NCI-H345 treated with DMSO at 0.1 percent for 48 hours (cell line): ENCODE measurements at regions not wholly inside any gene's neighbourhood (a gene's known extent, or its start where the extent isn't known, plus 50 kb on each side); places are given as distances from the start of the nearest gene placed in this dataset.
"Not testable (repeated sequence)": the region's sequence is repeated elsewhere in the genome, so short reads cannot be mapped to it uniquely, and the experiment has no call there.

ENCODE experiments used
- DNase-seq: peaks from one replicate; lab custom pipeline; 2025; ENCODE audit not compliant: unreplicated experiment; lab: John Stamatoyannopoulos, UW

- DNase-seq = no peak
Observed at GRCh38 chr14:89469210-89470198, 52.5 kb upstream of the FOXN3 start.

- DNase-seq = no peak
Observed at GRCh38 chr14:89468566-89468965, 51.5 kb upstream of the FOXN3 start.

DNA sequence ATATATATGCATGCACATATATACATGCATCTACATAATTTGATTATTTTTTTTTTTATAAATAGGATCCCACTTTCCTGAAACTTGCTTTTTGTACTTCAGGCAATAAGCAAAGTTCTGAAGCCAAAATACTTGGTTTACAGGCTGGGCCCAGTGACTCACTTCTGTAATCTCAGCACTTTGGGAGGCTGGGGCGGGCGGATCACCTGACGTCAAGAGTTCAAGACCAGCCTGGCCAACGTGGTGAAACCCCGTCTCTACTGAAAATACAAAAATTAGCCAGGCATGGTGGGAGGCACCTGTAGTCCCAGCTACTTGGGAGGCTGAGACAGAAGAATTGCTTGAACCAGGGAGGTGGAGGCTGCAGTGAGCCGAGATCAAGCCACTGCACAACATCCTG lies 51.0 kb upstream of the FOXN3 start:
- DNase-seq = not testable (repeated sequence)

DNA sequence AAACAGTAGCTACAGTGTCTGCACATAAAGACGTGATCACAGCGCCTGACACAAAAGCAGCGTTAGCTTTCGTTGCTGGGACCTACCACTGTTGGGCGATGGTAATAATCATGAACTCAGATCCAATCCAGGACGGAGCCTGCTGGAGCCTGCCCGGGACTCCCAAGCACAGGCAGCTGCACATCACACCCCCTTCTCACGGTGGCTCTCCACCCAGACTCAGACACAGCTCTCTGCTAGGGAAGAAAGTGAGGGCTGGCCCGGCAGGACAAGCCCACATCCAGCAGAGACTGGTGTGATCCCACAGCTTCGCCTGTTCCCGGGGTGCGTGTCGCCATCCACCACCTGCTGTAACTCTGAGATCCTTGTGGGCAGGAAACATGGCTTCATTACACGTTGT lies 49.9 kb upstream of the FOXN3 start:
- no peak for DNase-seq
